ENCODE measurements at regions not wholly inside any gene's neighbourhood (a gene's known extent, or its start where the extent isn't known, plus 50 kb on each side); places are given as distances from the start of the nearest gene placed in this dataset.
"Not testable (repeated sequence)": the region's sequence is repeated elsewhere in the genome, so short reads cannot be mapped to it uniquely, and the experiment has no call there.

GRCh38 chr10:78602201-78602932 is 466.4 kb upstream of the ZMIZ1 start:
- DNase-seq = no peak

DNA sequence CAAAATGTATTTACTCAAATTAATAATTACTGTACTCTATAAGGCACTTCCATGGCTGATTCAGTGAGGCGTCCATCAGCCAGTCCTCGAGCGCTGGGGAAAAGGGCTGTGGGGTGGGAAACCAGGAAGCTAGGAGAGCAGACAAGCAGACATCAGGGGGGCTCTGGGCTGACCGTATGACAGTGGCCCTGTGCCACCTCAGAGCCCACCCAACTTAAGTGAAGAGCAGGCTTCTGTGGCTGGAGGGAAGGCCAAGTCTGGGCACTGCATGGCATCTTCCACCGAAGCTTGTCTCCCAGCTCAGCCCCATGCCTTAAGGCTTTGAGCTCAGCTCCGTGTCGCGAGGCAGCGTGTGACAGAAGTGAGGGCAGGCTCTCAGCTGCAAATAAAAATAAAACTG is 464.5 kb upstream of the ZMIZ1 start:
- DNase-seq = no peak

- DNase-seq = no peak
Measured at GRCh38 chr10:78604721-78605120, 464.0 kb upstream of the ZMIZ1 start.

- no peak for DNase-seq
Measured at GRCh38 chr10:78605800-78606350, 462.9 kb upstream of the ZMIZ1 start.

GRCh38 chr10:78606766-78607165 is 462.0 kb upstream of the ZMIZ1 start:
- not testable (repeated sequence) for DNase-seq

GRCh38 chr10:78609976-78610375 is 458.8 kb upstream of the ZMIZ1 start:
- DNase-seq = no peak

GRCh38 chr10:78613132-78613531 is 455.6 kb upstream of the ZMIZ1 start:
- no peak for DNase-seq

GRCh38 chr10:78614267-78614666 is 454.5 kb upstream of the ZMIZ1 start:
- no peak for DNase-seq

DNA sequence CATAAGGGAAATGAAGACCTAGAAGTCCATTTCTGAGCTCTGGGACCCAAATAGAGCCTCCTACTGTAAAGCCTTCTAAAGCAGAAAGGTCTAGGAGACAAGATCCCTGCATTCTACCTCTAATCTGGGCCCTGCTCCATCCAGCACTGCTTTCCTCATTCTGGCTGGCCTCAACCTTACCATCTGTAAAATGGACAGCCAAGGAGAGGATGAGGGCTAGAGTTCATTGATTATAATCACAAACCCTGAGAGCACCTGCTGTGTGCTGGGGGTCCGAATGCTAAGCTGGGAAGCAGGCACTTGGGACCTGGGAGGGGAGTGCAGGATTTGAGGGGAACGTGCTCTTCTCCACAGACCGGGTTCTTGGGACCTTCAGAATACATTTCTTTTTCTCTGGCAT is 454.0 kb upstream of the ZMIZ1 start:
- no peak for DNase-seq

DNA sequence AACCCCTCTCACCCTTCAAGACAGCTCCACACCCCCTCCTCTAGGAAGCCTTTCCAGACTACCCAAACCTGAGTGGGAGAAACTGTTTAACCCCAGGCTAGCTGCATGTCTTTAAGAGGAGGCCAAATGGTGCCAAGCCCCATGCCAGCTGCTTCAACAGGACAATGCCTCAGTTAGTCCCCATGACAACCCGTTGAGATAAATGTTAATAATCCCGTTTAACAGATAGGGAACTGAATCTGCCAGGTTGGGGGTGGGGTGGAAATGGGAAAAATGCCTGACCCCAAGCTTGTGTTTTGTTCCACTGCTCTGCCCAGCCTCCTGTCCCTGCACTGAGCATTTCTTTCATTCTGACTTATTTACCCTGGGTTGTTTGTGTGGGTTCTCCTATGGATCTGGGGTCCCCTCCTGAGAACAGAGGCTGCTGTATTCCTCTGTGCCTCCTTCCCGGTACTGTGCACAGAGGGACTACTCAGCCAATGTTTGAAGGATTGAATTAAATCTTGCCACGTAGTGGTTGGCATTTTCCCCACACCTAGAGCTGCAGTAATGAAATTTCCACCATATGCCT is 452.6 kb upstream of the ZMIZ1 start:
- no peak for DNase-seq

DNA sequence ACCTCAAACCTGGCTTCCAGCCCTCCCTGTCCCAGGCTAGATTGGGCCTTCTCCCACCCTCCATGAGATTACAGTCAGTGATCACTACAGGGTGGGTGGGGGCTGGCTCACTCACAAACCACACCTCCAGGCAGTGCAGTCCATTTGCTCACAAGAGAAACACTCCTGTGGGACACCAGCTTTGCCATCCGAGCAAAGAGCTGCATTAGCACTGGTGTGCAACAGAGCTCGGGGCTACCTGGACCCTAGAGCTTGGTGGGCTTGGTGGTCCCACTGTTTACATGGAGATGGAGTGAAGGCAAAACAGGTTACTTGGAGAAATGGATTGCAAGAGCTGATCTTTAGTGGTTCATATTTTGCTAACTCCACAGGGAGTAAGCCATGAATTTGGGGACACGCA is 451.7 kb upstream of the ZMIZ1 start:
- no peak for DNase-seq

DNA sequence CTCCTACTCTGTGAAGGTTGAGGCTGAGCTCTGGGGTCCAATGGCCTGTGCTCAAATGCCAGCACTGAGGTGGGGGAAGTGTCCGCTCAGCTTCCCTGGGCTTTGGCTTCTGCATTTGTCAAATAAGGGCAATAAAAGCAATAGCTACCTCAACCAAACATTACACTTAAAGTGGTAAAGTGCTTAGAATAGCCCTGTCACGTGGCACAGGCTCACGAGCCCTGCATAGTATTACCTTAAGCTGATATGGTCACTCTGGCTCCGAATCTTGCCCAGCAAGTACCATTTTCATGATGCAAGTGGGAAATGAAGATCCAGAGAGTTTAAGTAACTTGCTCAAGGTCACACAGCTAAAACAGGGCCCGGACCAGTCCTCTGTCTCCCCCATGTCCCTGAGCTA is 451.1 kb upstream of the ZMIZ1 start:
- DNase-seq = no peak

GRCh38 chr10:78618050-78618449 is 450.7 kb upstream of the ZMIZ1 start:
- no peak for DNase-seq

- no peak for DNase-seq
Measured at GRCh38 chr10:78619115-78619851, 449.5 kb upstream of the ZMIZ1 start.

- no peak for DNase-seq
Measured at GRCh38 chr10:78619896-78620295, 448.9 kb upstream of the ZMIZ1 start.

- DNase-seq = no peak
Measured at GRCh38 chr10:78620985-78621799, 447.6 kb upstream of the ZMIZ1 start.

DNA sequence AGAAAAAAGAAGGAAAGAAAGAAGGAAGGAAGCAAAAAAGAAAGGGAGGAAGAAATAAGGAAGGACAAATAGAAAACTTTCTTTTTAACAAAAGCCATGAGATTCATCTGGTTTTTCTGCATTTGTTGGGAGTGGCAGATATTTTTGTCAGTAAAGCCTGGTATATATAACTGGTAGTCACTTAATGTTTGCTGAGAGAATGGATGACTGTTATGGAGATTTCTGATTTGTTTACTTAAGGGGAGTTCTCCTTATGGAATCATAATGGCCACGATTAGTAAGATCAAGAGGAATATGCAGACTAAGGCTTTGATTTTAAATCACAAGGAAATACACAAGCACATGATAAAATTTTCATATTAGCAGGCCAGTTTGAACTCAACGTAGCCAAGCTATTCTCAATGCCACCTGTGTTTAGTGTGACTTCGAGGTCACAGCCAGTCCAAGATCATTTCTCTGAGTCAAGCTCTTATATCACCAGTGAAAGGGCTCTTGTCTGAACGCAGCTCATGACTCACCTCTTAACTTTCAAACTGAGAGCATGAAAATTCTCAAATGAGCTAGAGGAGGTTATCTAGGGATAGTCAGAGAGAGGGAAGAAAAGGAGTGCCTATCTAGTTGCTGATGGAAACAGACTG is 445.1 kb upstream of the ZMIZ1 start:
- DNase-seq = no peak

DNA sequence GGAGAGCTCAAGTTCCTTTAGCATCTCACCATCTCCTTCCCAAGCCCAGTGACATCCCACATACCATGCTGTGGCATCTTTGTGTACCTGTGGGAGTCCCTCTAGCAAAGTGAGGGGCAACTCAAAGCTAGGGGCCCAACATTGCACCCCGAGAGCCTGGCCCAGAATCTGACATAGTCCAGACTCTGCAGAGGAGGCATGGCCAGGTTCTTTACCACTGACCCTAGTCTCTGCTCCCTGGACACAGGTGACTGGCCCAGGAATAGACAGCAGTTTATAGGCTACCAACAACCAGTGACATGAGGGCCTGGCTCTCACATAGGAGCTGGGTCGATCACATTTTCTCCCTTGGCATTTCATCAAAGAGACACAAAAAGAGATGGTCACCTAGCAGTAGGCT is 444.0 kb upstream of the ZMIZ1 start:
- no peak for DNase-seq

GRCh38 chr10:78626471-78626870 is 442.3 kb upstream of the ZMIZ1 start:
- DNase-seq = no peak

- no peak for DNase-seq
Measured at GRCh38 chr10:78627254-78627795, 441.4 kb upstream of the ZMIZ1 start.

GRCh38 chr10:78628976-78629375 is 439.8 kb upstream of the ZMIZ1 start:
- no peak for DNase-seq

- DNase-seq = no peak
Measured at GRCh38 chr10:78629773-78630172, 439.0 kb upstream of the ZMIZ1 start.
